Activated CD8-positive, alpha-beta T cell treated with anti-CD3 and anti-CD28 coated beads for 36 hours (primary cell): ENCODE measurements at regions not wholly inside any gene's neighbourhood (a gene's known extent, or its start where the extent isn't known, plus 50 kb on each side); places are given as distances from the start of the nearest gene placed in this dataset.

Experiments
- ATAC-seq: fragments of 200-7000 bp; cut with Tn5 transposase; one replicate; pipeline ENCODE4 v1.10.0; 2021; ENCODE audit warnings: mild to moderate bottlenecking, moderate library complexity
- CTCF ChIA-PET: fragments of 350-600 bp; sonication (Branson Sonifier 250); formaldehyde crosslinking; loops from one replicate; lab custom pipeline; 2021; ENCODE audit warnings: antibody characterized with exemption; lab: Charles Lee
- POLR2A ChIA-PET: fragments of 350-600 bp; sonication (Branson Sonifier 250); formaldehyde crosslinking; loops from one replicate; lab custom pipeline; 2021; ENCODE audit warnings: antibody characterized with exemption; lab: Charles Lee
- DNase-seq: peaks from one replicate; pipeline ENCODE4 v3.0.0-alpha.2; 2020
- H3K27ac Mint-ChIP-seq: one replicate; pipeline ENCODE4 v1.8.0; 2021; ENCODE audit warnings: mild to moderate bottlenecking, mixed read lengths
- H3K27me3 Mint-ChIP-seq: one replicate; pipeline ENCODE4 v1.8.0; 2021; ENCODE audit warnings: mixed read lengths
- H3K36me3 Mint-ChIP-seq: one replicate; pipeline ENCODE4 v1.8.0; 2021; ENCODE audit warnings: low read depth, mixed read lengths
- H3K4me1 Mint-ChIP-seq: one replicate; pipeline ENCODE4 v1.8.0; 2021; ENCODE audit warnings: low read depth, mixed read lengths
- H3K4me3 Mint-ChIP-seq: one replicate; pipeline ENCODE4 v1.8.0; 2021; ENCODE audit warnings: mild to moderate bottlenecking, moderate library complexity, mixed read lengths
- H3K9me3 Mint-ChIP-seq: one replicate; pipeline ENCODE4 v1.8.0; 2021; ENCODE audit warnings: mixed read lengths
- intact Hi-C: fragments of 100-400 bp; cut with micrococcal nuclease; formaldehyde crosslinking; loops from one replicate; pipeline ENCODE4 v1.10.0; 2022
- TF ChIP-seq, protein P1 (sequence below): fragments of 200-600 bp; IDR thresholded peaks from one replicate; pipeline ENCODE4 v1.8.0; 2022; ENCODE audit warnings: antibody characterized with exemption, mild to moderate bottlenecking

DNA sequence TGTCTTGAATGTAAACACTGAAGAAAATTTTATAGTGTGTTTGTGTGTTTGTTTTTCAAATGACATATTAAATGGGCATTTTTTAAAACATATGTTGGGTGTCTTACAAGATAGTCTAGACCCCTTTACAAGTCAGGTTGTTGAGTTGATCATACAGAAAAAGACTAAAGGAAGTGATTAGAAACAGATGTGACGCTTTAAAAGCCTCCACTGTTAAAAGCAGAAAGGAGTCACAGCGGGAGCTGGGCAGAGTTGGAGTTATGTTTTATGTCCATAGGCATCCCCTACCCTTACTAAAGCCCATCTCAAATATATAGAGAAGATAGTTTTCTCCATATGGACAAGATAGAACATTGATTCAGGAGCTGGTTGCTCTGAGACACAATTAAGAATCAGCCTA lies 393.9 kb downstream of the PLPP3 start:
- no peaks in the 10 kb centered on the region for H3K27me3 Mint-ChIP-seq
- ATAC-seq (no peak), DNase-seq (no peak)
- TF ChIP-seq, protein P1, sequence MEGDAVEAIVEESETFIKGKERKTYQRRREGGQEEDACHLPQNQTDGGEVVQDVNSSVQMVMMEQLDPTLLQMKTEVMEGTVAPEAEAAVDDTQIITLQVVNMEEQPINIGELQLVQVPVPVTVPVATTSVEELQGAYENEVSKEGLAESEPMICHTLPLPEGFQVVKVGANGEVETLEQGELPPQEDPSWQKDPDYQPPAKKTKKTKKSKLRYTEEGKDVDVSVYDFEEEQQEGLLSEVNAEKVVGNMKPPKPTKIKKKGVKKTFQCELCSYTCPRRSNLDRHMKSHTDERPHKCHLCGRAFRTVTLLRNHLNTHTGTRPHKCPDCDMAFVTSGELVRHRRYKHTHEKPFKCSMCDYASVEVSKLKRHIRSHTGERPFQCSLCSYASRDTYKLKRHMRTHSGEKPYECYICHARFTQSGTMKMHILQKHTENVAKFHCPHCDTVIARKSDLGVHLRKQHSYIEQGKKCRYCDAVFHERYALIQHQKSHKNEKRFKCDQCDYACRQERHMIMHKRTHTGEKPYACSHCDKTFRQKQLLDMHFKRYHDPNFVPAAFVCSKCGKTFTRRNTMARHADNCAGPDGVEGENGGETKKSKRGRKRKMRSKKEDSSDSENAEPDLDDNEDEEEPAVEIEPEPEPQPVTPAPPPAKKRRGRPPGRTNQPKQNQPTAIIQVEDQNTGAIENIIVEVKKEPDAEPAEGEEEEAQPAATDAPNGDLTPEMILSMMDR = no peak
- H3K9me3 Mint-ChIP-seq = no peaks in the 10 kb centered on the region
- intact Hi-C loops = no loop called here
- POLR2A ChIA-PET = no interaction called here
- CTCF ChIA-PET = no interaction called here
- H3K36me3 Mint-ChIP-seq = no peaks in the 10 kb centered on the region
- no peak overlapping the region for H3K27ac Mint-ChIP-seq
- H3K4me3 Mint-ChIP-seq = no peak overlapping the region
- no peaks in the 10 kb centered on the region for H3K4me1 Mint-ChIP-seq

DNA sequence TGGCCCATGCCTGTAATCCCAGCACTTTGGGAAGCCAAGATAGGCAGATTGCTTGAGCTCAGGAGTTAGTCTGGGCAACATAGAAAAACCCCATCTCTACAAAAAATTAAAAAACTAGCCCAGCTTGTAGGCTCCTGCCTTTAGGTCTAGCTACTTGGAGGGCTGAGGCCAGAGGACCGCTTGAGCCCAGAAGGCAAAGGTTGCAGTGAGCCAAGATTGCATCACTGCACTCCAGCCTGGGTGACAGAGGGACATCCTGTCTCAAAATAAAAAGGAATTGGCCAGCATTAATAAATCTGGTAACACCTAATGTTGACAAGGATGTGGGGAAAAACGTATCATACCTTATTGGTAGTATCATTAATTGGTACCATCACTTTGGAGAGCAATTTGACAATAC lies 396.2 kb downstream of the PLPP3 start:
- H3K27me3 Mint-ChIP-seq = no peaks in the 10 kb centered on the region
- no peaks in the 10 kb centered on the region for H3K9me3 Mint-ChIP-seq
- intact Hi-C loops = no loop called here
- ChIA-PET CTCF (no interaction called here), POLR2A (no interaction called here)
- ATAC-seq = no peak
- H3K27ac Mint-ChIP-seq = no peak overlapping the region
- H3K4me1 Mint-ChIP-seq = no peaks in the 10 kb centered on the region
- TF ChIP-seq, protein P1 = no peak
- no peak for DNase-seq
- no peaks in the 10 kb centered on the region for H3K36me3 Mint-ChIP-seq
- H3K4me3 Mint-ChIP-seq = no peak overlapping the region

- CTCF ChIA-PET = interaction anchor here (0.6 kb wide), 1 partner anchor 233 kb away, joined by 3 read pairs; no protein-coding TSS in a partner anchor
- intact Hi-C loops = no loop called here
- TF ChIP-seq, protein P1 = no peak
- Mint-ChIP-seq H3K27ac (no peak overlapping the region), H3K9me3 (no peaks in the 10 kb centered on the region), H3K4me3 (no peak overlapping the region), H3K4me1 (no peaks in the 10 kb centered on the region), H3K36me3 (no peaks in the 10 kb centered on the region), H3K27me3 (no peaks in the 10 kb centered on the region)
- POLR2A ChIA-PET = no interaction called here
- DNase-seq (no peak), ATAC-seq (no peak)
These were observed 398.7 kb downstream of the PLPP3 start for GRCh38 chr1:56180520-56181190.

GRCh38 chr1:56179543-56179942 lies 399.8 kb downstream of the PLPP3 start:
- POLR2A ChIA-PET = no interaction called here

DNA sequence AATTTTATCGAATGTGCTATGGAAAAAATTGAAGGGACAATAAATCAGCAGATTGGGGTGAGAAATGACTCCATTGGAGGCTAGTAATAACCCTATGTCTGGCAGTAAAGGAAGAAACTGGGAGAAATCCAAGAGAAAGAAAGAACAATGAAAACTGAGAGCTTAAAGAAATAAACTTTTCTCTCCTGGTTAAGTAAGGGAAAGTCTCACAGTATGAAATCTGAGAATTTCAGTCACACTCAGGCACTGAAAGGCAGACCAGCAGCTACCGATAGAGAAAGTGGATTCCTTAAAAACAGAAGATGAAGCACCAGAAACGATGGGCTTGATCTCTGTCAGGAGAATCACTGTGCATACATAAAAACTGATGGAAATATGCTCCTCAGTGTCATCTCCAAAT lies 404.2 kb downstream of the PLPP3 start:
- Mint-ChIP-seq H3K4me3 (no peak overlapping the region), H3K27me3 (no peaks in the 10 kb centered on the region), H3K36me3 (no peaks in the 10 kb centered on the region), H3K9me3 (no peaks in the 10 kb centered on the region), H3K27ac (no peak overlapping the region), H3K4me1 (no peaks in the 10 kb centered on the region)
- ChIA-PET CTCF (interaction anchor here (0.6 kb wide), 1 partner anchor 47 kb away, joined by 4 read pairs; no protein-coding TSS in a partner anchor), POLR2A (no interaction called here)
- TF ChIP-seq, protein P1 = no peak
- intact Hi-C loops = no loop called here
- DNase-seq = no peak
- ATAC-seq = no peak

More at GRCh38 chr1:56179543-56179942, 399.8 kb downstream of the PLPP3 start:
- no peaks in the 10 kb centered on the region for H3K36me3 Mint-ChIP-seq
- TF ChIP-seq, protein P1 = no peak
- no peak overlapping the region for H3K4me3 Mint-ChIP-seq
- intact Hi-C loops = no loop called here
- ATAC-seq (no peak), DNase-seq (no peak)
- no peaks in the 10 kb centered on the region for H3K27me3 Mint-ChIP-seq
- H3K9me3 Mint-ChIP-seq = no peaks in the 10 kb centered on the region
- no peaks in the 10 kb centered on the region for H3K4me1 Mint-ChIP-seq
- CTCF ChIA-PET = no interaction called here
- H3K27ac Mint-ChIP-seq = no peak overlapping the region
